ENCODE measurements at regions not wholly inside any gene's neighbourhood (a gene's known extent, or its start where the extent isn't known, plus 50 kb on each side); places are given as distances from the start of the nearest gene placed in this dataset.
"Not testable (repeated sequence)": the region's sequence is repeated elsewhere in the genome, so short reads cannot be mapped to it uniquely, and the experiment has no call there.

GRCh38 chr7:6939126-6939525 lies 113.1 kb upstream of the CCZ1B start:
- DNase-seq: not testable (repeated sequence)

- not testable (repeated sequence) for DNase-seq
These were observed 113.8 kb upstream of the CCZ1B start for GRCh38 chr7:6939896-6940295.

- not testable (repeated sequence) for DNase-seq
These were observed 120.8 kb upstream of the CCZ1B start for GRCh38 chr7:6946873-6947272.

GRCh38 chr7:6950231-6950630 lies 124.2 kb upstream of the CCZ1B start:
- not testable (repeated sequence) for DNase-seq

- DNase-seq: not testable (repeated sequence)
These were observed 125.5 kb upstream of the CCZ1B start for GRCh38 chr7:6951553-6951952.

- not testable (repeated sequence) for DNase-seq
These were observed 127.2 kb upstream of the CCZ1B start for GRCh38 chr7:6953138-6953797.

- not testable (repeated sequence) for DNase-seq
These were observed 127.7 kb upstream of the CCZ1B start for GRCh38 chr7:6953798-6954181.

- DNase-seq: not testable (repeated sequence)
These were observed 129.3 kb upstream of the CCZ1B start for GRCh38 chr7:6955385-6955784.

GRCh38 chr7:6955990-6956566 lies 130.0 kb upstream of the CCZ1B start:
- not testable (repeated sequence) for DNase-seq

- DNase-seq: not testable (repeated sequence)
These were observed 132.3 kb upstream of the CCZ1B start for GRCh38 chr7:6958371-6958770.

GRCh38 chr7:6959942-6960341 lies 133.9 kb upstream of the CCZ1B start:
- DNase-seq: not testable (repeated sequence)

- DNase-seq: peak in 1 of 2 donors; percentile 1
These were observed 136.8 kb upstream of the CCZ1B start for GRCh38 chr7:6962871-6963270.

- DNase-seq: peak in 1 of 2 donors; percentile 27
These were observed 139.0 kb upstream of the CCZ1B start for GRCh38 chr7:6965051-6965450.

- not testable (repeated sequence) for DNase-seq
These were observed 144.1 kb upstream of the CCZ1B start for GRCh38 chr7:6970180-6970579.

- DNase-seq: not testable (repeated sequence)
These were observed 148.8 kb upstream of the CCZ1B start for GRCh38 chr7:6974876-6975275.

- not testable (repeated sequence) for DNase-seq
These were observed 149.3 kb upstream of the CCZ1B start for GRCh38 chr7:6975346-6975745.

GRCh38 chr7:6977368-6977767 lies 151.3 kb upstream of the CCZ1B start:
- not testable (repeated sequence) for DNase-seq

- not testable (repeated sequence) for DNase-seq
These were observed 152.3 kb upstream of the CCZ1B start for GRCh38 chr7:6978326-6978725.

GRCh38 chr7:6979456-6979855 lies 153.4 kb upstream of the CCZ1B start:
- DNase-seq: not testable (repeated sequence)

- not testable (repeated sequence) for DNase-seq
These were observed 156.3 kb upstream of the CCZ1B start for GRCh38 chr7:6982375-6982774.

GRCh38 chr7:6986892-6987291 lies 160.8 kb upstream of the CCZ1B start:
- not testable (repeated sequence) for DNase-seq

- not testable (repeated sequence) for DNase-seq
These were observed 162.5 kb upstream of the CCZ1B start for GRCh38 chr7:6988608-6989007.

- not testable (repeated sequence) for DNase-seq
These were observed 163.9 kb upstream of the CCZ1B start for GRCh38 chr7:6989968-6990367.

GRCh38 chr7:6990426-6991152 lies 164.5 kb upstream of the CCZ1B start:
- not testable (repeated sequence) for DNase-seq

Data from inflammatory macrophage treated with lipopolysaccharide for 1 hour (primary cell).